ENCODE measurements at regions not wholly inside any gene's neighbourhood (a gene's known extent, or its start where the extent isn't known, plus 50 kb on each side); places are given as distances from the start of the nearest gene placed in this dataset.

DNA sequence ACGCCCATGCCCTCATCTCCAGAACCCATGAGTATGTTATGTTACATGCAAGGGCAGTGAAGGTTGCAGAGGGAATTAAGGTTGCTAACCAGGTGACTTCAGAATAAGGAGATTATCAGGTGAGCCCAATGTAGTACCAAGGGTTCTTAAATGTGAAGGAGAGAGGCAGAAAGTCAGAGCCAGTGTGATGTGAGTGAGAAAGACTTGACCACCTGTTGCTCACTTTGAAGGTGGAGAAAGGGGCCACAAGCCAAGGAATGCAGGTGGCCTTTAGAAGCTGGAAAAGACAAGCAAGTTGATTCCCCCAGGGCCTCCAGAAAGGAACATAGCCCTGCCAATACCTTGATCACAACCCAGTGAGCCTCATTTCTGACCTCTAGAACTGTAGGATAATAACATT lies 84.7 kb upstream of the CLDN14 start:
- Histone ChIP-seq H4K20me1 (ENCODE audit: insufficient read depth, low read length, poor library complexity, severe bottlenecking) (no peaks in the 10 kb centered on the region), H2AFZ (ENCODE audit: low read length) (no peak overlapping the region), H3K79me2 (ENCODE audit: insufficient read depth, low read length) (no peaks in the 10 kb centered on the region), H3K27me3 (ENCODE audit: insufficient read depth, low read length, poor library complexity, severe bottlenecking) (no peaks in the 10 kb centered on the region), H3K9me2 (replicated peaks; ENCODE audit: low read depth, low read length) (no peaks in the 10 kb centered on the region), H3K4me1 (ENCODE audit: insufficient read depth, low read length, poor library complexity, severe bottlenecking) (peaks cover 13% of the 10 kb centered on the region), H3K4me2 (ENCODE audit: low read depth, low read length, poor library complexity, severe bottlenecking) (no peak overlapping the region), H3K4me3 (ENCODE audit: low read length, poor library complexity, severe bottlenecking) (no peak overlapping the region), H3K9ac (ENCODE audit: low read depth, low read length, poor library complexity, severe bottlenecking) (no peak overlapping the region), H3F3A (ENCODE audit: low read depth) (no peaks in the 10 kb centered on the region), H3K36me3 (ENCODE audit: insufficient read depth, low read length) (no peaks in the 10 kb centered on the region), H3K9me3 (ENCODE audit: insufficient read depth, low read depth, low read length) (no peaks in the 10 kb centered on the region)
- TF ChIP-seq, protein P1, sequence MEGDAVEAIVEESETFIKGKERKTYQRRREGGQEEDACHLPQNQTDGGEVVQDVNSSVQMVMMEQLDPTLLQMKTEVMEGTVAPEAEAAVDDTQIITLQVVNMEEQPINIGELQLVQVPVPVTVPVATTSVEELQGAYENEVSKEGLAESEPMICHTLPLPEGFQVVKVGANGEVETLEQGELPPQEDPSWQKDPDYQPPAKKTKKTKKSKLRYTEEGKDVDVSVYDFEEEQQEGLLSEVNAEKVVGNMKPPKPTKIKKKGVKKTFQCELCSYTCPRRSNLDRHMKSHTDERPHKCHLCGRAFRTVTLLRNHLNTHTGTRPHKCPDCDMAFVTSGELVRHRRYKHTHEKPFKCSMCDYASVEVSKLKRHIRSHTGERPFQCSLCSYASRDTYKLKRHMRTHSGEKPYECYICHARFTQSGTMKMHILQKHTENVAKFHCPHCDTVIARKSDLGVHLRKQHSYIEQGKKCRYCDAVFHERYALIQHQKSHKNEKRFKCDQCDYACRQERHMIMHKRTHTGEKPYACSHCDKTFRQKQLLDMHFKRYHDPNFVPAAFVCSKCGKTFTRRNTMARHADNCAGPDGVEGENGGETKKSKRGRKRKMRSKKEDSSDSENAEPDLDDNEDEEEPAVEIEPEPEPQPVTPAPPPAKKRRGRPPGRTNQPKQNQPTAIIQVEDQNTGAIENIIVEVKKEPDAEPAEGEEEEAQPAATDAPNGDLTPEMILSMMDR (conservative IDR thresholded peaks at IDR 0.05; ENCODE audit: low read length): no peak

DNA sequence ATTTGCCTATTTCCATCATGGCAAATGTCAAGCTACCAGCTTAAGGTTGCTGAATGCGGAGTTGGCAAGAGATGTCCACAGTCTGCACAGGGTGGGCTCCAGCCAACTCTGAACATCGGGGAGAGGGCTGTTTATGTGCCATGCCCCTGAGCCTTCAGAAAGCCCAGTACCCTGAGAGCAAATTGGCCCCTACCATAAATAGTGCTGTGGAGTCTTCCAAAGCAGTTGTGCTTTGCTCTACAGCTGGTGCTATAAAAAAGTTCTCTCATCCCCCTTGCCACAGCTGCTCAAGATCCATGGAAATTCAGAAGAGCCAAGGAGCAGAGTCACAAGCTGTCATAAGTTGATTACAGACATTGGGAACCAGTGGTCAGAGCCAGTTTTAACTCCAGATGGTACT lies 85.6 kb upstream of the CLDN14 start:
- H4K20me1 ChIP-seq (ENCODE audit: insufficient read depth, low read length, poor library complexity, severe bottlenecking): no peaks in the 10 kb centered on the region
- H3K4me3 ChIP-seq (ENCODE audit: low read length, poor library complexity, severe bottlenecking): no peak overlapping the region
- H3K4me2 ChIP-seq (ENCODE audit: low read depth, low read length, poor library complexity, severe bottlenecking): no peak overlapping the region
- peaks cover 13% of the 10 kb centered on the region for H3K4me1 ChIP-seq (ENCODE audit: insufficient read depth, low read length, poor library complexity, severe bottlenecking)
- H3K27me3 ChIP-seq (ENCODE audit: insufficient read depth, low read length, poor library complexity, severe bottlenecking): no peaks in the 10 kb centered on the region
- no peaks in the 10 kb centered on the region for H3F3A ChIP-seq (ENCODE audit: low read depth)
- no peaks in the 10 kb centered on the region for H3K9me2 ChIP-seq (replicated peaks; ENCODE audit: low read depth, low read length)
- H2AFZ ChIP-seq (ENCODE audit: low read length): no peak overlapping the region
- no peaks in the 10 kb centered on the region for H3K36me3 ChIP-seq (ENCODE audit: insufficient read depth, low read length)
- H3K9me3 ChIP-seq (ENCODE audit: insufficient read depth, low read depth, low read length): no peaks in the 10 kb centered on the region
- no peaks in the 10 kb centered on the region for H3K79me2 ChIP-seq (ENCODE audit: insufficient read depth, low read length)
- no peak for TF ChIP-seq EZH2phosphoT487 (IDR thresholded peaks at IDR 0.05; ENCODE audit: borderline replicate concordance)
- TF ChIP-seq, protein P1 (conservative IDR thresholded peaks at IDR 0.05; ENCODE audit: low read length): no peak
- H3K9ac ChIP-seq (ENCODE audit: low read depth, low read length, poor library complexity, severe bottlenecking): no peak overlapping the region

DNA sequence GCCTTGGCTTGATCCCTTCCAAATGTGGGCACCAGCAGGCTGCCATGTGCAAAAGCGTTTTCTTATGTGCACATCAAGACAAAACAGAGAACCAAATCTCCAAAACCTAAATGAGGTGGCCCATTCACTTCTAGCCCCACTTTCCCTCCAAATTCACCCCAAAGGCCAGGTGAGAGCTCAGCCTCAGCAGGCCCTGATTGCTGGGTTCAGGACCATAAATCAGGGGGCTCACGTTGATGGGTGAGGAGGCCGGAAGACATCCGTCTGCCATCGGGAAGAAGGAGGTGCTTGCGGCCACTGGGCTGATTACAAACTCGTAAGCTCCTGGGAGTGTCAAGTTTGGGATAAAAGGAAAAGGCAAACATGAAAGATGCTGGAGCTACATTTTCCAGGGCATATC lies 86.7 kb upstream of the CLDN14 start:
- Histone ChIP-seq H3K4me3 (ENCODE audit: low read length, poor library complexity, severe bottlenecking) (no peak overlapping the region), H3K9me2 (replicated peaks; ENCODE audit: low read depth, low read length) (no peaks in the 10 kb centered on the region), H3K4me2 (ENCODE audit: low read depth, low read length, poor library complexity, severe bottlenecking) (no peak overlapping the region), H3K36me3 (ENCODE audit: insufficient read depth, low read length) (no peaks in the 10 kb centered on the region), H3K4me1 (ENCODE audit: insufficient read depth, low read length, poor library complexity, severe bottlenecking) (peaks cover 10% of the 10 kb centered on the region), H2AFZ (ENCODE audit: low read length) (no peak overlapping the region), H4K20me1 (ENCODE audit: insufficient read depth, low read length, poor library complexity, severe bottlenecking) (no peaks in the 10 kb centered on the region), H3K27me3 (ENCODE audit: insufficient read depth, low read length, poor library complexity, severe bottlenecking) (no peaks in the 10 kb centered on the region), H3F3A (ENCODE audit: low read depth) (no peaks in the 10 kb centered on the region), H3K9ac (ENCODE audit: low read depth, low read length, poor library complexity, severe bottlenecking) (no peak overlapping the region), H3K79me2 (ENCODE audit: insufficient read depth, low read length) (no peaks in the 10 kb centered on the region), H3K9me3 (ENCODE audit: insufficient read depth, low read depth, low read length) (no peaks in the 10 kb centered on the region)
- TF ChIP-seq EZH2phosphoT487 (IDR thresholded peaks at IDR 0.05; ENCODE audit: borderline replicate concordance): no peak

DNA sequence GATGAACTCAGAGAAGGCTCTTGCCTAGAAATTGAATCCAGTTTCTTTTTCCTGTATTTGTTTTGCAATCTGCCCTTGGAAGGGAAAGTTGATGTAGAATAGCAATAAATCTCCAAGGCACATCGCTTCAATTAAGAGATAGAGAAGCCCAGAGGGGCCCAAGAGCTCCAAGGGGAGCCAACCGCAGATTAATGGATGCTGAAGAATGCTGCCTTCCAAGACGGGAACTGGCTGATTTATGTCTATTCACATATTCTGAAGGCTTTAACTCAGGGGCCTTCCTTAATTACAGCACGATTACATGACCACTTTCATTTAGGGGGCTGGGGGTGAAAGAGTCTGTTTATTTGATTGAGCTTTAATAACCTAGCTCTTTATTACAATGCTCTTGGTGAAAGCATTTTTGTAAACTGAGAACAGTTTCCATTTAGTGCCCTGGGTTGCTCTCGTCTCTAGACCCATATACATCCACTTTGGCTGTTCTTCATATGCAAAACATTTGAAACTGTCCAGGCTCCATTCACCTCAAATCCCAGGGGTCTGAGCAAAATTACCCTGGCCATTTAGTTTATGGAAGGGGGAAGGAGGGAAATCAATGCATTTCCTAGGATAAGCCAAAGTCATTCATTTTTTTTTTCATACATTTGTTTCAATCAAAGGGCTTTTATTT lies 87.4 kb upstream of the CLDN14 start:
- Histone ChIP-seq H2AFZ (ENCODE audit: low read length) (no peak overlapping the region), H3F3A (ENCODE audit: low read depth) (no peaks in the 10 kb centered on the region), H3K4me1 (ENCODE audit: insufficient read depth, low read length, poor library complexity, severe bottlenecking) (peaks cover 3% of the 10 kb centered on the region), H3K27me3 (ENCODE audit: insufficient read depth, low read length, poor library complexity, severe bottlenecking) (no peaks in the 10 kb centered on the region), H3K4me2 (ENCODE audit: low read depth, low read length, poor library complexity, severe bottlenecking) (no peak overlapping the region), H3K9me2 (replicated peaks; ENCODE audit: low read depth, low read length) (no peaks in the 10 kb centered on the region), H3K79me2 (ENCODE audit: insufficient read depth, low read length) (no peaks in the 10 kb centered on the region), H3K9ac (ENCODE audit: low read depth, low read length, poor library complexity, severe bottlenecking) (no peak overlapping the region), H3K9me3 (ENCODE audit: insufficient read depth, low read depth, low read length) (no peaks in the 10 kb centered on the region), H4K20me1 (ENCODE audit: insufficient read depth, low read length, poor library complexity, severe bottlenecking) (no peaks in the 10 kb centered on the region), H3K4me3 (ENCODE audit: low read length, poor library complexity, severe bottlenecking) (no peak overlapping the region), H3K36me3 (ENCODE audit: insufficient read depth, low read length) (no peaks in the 10 kb centered on the region)
- no peak for TF ChIP-seq EZH2phosphoT487 (IDR thresholded peaks at IDR 0.05; ENCODE audit: borderline replicate concordance)
- TF ChIP-seq, protein P1 (conservative IDR thresholded peaks at IDR 0.05; ENCODE audit: low read length): no peak
